GM20000 (cell line): ENCODE measurements at regions not wholly inside any gene's neighbourhood (a gene's known extent, or its start where the extent isn't known, plus 50 kb on each side); places are given as distances from the start of the nearest gene placed in this dataset.

Experiments
- DNase-seq: peaks from one replicate; pipeline ENCODE4 v3.0.0; 2012; ENCODE audit warnings: low spot score
- TF ChIP-seq, protein P1 (sequence below): IDR thresholded peaks from 2 replicates; pipeline ENCODE4 v1.5.1; 2012; ENCODE audit warnings: mild to moderate bottlenecking, control low read depth; ENCODE audit errors: extremely low read depth, missing control alignments

GRCh38 chr11:20250644-20251247 is 90.5 kb upstream of the DBX1 start:
- TF ChIP-seq, protein P1, sequence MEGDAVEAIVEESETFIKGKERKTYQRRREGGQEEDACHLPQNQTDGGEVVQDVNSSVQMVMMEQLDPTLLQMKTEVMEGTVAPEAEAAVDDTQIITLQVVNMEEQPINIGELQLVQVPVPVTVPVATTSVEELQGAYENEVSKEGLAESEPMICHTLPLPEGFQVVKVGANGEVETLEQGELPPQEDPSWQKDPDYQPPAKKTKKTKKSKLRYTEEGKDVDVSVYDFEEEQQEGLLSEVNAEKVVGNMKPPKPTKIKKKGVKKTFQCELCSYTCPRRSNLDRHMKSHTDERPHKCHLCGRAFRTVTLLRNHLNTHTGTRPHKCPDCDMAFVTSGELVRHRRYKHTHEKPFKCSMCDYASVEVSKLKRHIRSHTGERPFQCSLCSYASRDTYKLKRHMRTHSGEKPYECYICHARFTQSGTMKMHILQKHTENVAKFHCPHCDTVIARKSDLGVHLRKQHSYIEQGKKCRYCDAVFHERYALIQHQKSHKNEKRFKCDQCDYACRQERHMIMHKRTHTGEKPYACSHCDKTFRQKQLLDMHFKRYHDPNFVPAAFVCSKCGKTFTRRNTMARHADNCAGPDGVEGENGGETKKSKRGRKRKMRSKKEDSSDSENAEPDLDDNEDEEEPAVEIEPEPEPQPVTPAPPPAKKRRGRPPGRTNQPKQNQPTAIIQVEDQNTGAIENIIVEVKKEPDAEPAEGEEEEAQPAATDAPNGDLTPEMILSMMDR = no peak
- no peak for DNase-seq

DNA sequence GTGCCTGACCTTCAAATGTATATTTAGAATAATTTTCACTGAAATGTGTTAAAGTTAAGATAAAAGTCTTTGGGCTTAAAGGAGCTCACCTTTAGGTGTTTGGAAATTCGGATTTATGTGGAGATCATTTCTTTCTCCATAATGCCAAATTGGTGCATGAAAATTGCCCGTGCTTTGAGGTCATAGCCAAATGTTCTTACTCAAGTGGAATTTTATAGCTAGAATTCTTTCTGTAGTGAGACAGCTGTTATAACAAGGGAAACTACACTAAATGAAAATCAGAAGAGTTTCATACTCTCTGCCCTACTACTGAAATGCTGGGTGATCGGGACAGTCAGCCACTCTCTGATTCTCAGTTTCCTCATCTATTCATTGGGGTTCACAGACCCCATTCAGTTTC is 89.5 kb upstream of the DBX1 start:
- no peak for DNase-seq
- TF ChIP-seq, protein P1 = no peak

DNA sequence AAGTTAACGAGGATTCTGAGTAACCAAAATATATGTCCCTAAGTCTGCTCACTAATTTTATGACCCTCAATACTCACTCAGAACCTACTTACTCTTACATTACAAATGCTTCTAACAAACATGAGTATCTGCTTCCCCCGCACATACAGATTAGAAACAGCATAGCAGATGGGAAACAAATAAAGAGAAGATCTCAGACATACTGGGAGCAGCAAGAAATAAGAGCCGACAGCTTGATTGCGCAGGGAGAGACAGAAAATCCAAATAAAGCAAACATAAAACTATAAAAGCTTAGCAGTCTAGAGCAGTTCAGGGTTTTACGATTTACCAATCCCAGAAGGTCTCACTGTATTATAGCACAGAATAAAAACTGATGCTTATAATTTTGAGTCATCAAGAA is 89.1 kb upstream of the DBX1 start:
- TF ChIP-seq, protein P1 = no peak
- no peak for DNase-seq

- TF ChIP-seq, protein P1 = no peak
- DNase-seq = no peak
These were observed 88.6 kb upstream of the DBX1 start for GRCh38 chr11:20248871-20249270.

GRCh38 chr11:20248121-20248772 is 88.0 kb upstream of the DBX1 start:
- TF ChIP-seq, protein P1 = no peak
- DNase-seq = no peak

- DNase-seq = no peak
- TF ChIP-seq, protein P1 = no peak
These were observed 87.3 kb upstream of the DBX1 start for GRCh38 chr11:20247591-20248007.

- TF ChIP-seq, protein P1 = no peak
- no peak for DNase-seq
These were observed 83.7 kb upstream of the DBX1 start for GRCh38 chr11:20243974-20244373.
